ENCODE measurements at regions not wholly inside any gene's neighbourhood (a gene's known extent, or its start where the extent isn't known, plus 50 kb on each side); places are given as distances from the start of the nearest gene placed in this dataset.

GRCh38 chr5:159787837-159788236 is 128.4 kb upstream of the ADRA1B start:
- DNase-seq (ENCODE audit: low spot score), result no peak
- no peak for TF ChIP-seq CTCF (IDR thresholded peaks at IDR 0.05; ENCODE audit: borderline replicate concordance, control extremely low read depth, extremely low read depth, insufficient read depth, missing control alignments)
- in situ Hi-C loops (cut with MboI; ENCODE audit: low sequenced_read_pairs, unreplicated experiment), result no loop called here

DNA sequence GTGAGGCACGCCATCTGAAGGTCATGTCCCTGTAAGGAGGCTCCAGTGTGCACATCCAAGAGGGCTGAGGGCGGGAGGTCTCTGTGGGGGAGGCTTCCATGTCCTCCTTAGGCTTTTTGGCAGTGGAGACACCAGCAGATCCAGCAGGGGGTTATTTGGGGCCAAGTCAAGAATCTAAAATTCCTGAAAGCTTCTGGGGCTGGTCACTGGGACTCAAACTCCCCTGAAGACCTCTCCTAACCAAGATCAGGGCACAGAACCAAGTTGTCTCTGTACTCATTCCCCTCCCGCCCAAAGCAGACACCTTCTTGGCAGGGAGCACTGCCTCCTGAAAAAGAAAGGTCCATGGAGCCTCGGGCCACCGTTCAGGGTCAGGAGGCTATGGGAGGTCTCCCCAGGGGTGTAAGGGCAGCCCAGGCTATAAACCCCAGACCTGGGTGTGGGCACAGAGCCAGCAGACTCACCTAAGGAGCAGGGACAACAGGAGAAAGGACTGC is 127.4 kb upstream of the ADRA1B start:
- no peak for TF ChIP-seq CTCF (IDR thresholded peaks at IDR 0.05; ENCODE audit: borderline replicate concordance, control extremely low read depth, extremely low read depth, insufficient read depth, missing control alignments)
- DNase-seq (ENCODE audit: low spot score), result no peak
- in situ Hi-C loops (cut with MboI; ENCODE audit: low sequenced_read_pairs, unreplicated experiment), result no loop called here

GRCh38 chr5:159792180-159792579 is 124.1 kb upstream of the ADRA1B start:
- DNase-seq (ENCODE audit: low spot score), result no peak
- in situ Hi-C loops (cut with MboI; ENCODE audit: low sequenced_read_pairs, unreplicated experiment), result no loop called here
- no peak for TF ChIP-seq CTCF (IDR thresholded peaks at IDR 0.05; ENCODE audit: borderline replicate concordance, control extremely low read depth, extremely low read depth, insufficient read depth, missing control alignments)

GRCh38 chr5:159797261-159797970 is 118.9 kb upstream of the ADRA1B start:
- in situ Hi-C loops (cut with MboI; ENCODE audit: low sequenced_read_pairs, unreplicated experiment), result no loop called here
- TF ChIP-seq CTCF (IDR thresholded peaks at IDR 0.05; ENCODE audit: borderline replicate concordance, control extremely low read depth, extremely low read depth, insufficient read depth, missing control alignments), result no peak

GRCh38 chr5:159799701-159800100 is 116.6 kb upstream of the ADRA1B start:
- in situ Hi-C loops (cut with MboI; ENCODE audit: low sequenced_read_pairs, unreplicated experiment), result no loop called here
- no peak for TF ChIP-seq CTCF (IDR thresholded peaks at IDR 0.05; ENCODE audit: borderline replicate concordance, control extremely low read depth, extremely low read depth, insufficient read depth, missing control alignments)
- DNase-seq (ENCODE audit: low spot score), result no peak

More at GRCh38 chr5:159797261-159797970, 118.9 kb upstream of the ADRA1B start:
- DNase-seq (ENCODE audit: low spot score), result no peak

DNA sequence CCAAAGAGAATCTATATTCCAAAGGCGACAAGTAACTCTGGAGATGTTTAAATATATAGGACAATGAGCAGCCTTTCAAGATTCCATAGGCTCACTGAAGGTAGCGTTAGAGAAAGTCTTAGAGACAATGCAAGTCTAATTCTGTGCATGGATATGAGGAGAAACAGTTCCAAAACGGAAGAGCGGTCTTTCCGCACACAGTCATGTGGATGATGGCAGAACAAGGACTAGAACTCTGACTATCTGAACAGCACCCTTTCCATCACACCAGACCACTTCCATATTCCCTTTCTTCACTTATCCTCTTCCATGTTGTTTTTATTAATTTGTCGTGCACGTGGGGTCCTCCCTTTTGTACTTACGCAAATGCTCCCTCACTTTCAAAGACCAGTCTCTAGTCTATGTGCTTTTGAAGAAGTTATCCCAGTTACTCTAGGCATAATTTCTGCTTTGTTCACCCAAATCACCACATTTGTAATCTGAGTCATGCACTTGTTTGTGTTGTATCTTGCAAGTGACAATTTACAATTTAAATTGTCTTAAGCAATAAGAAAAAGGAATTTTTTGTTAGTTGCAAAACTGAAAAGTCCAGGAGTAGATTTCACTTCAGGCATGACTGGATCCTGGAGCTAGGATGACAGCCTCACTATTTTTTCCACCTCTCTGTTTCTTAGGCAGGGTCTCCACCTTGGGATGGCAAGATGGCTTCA is 116.0 kb upstream of the ADRA1B start:
- in situ Hi-C loops (cut with MboI; ENCODE audit: low sequenced_read_pairs, unreplicated experiment), result no loop called here
- DNase-seq (ENCODE audit: low spot score), result no peak
- TF ChIP-seq CTCF (IDR thresholded peaks at IDR 0.05; ENCODE audit: borderline replicate concordance, control extremely low read depth, extremely low read depth, insufficient read depth, missing control alignments), result no peak

Data from GM13976 (cell line).